ENCODE measurements at regions not wholly inside any gene's neighbourhood (a gene's known extent, or its start where the extent isn't known, plus 50 kb on each side); places are given as distances from the start of the nearest gene placed in this dataset.

DNA sequence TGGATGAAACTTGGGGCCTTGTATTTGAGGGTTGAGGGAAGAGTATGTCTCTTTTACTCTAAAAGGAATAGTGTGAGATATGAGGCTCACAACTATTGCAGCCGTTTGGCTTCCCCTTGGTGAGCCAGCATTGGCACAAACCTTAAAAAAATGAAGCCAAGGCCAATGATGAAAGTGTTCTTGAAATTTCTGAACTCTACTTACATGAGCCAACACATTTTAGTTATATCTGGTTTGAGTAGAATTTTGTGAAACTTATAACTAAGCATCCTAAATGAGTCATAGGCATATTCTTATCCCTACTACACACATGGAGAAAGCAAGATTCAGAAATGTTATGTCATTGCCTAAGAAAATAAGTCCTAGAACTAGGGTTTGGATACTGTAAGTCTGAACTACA lies 55.3 kb upstream of the ACSS3 start:
- FAIRE-seq = no peak
- DNase-seq (ENCODE audit: insufficient read length, low spot score) = no peak
- TF ChIP-seq, protein P1, sequence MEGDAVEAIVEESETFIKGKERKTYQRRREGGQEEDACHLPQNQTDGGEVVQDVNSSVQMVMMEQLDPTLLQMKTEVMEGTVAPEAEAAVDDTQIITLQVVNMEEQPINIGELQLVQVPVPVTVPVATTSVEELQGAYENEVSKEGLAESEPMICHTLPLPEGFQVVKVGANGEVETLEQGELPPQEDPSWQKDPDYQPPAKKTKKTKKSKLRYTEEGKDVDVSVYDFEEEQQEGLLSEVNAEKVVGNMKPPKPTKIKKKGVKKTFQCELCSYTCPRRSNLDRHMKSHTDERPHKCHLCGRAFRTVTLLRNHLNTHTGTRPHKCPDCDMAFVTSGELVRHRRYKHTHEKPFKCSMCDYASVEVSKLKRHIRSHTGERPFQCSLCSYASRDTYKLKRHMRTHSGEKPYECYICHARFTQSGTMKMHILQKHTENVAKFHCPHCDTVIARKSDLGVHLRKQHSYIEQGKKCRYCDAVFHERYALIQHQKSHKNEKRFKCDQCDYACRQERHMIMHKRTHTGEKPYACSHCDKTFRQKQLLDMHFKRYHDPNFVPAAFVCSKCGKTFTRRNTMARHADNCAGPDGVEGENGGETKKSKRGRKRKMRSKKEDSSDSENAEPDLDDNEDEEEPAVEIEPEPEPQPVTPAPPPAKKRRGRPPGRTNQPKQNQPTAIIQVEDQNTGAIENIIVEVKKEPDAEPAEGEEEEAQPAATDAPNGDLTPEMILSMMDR (IDR thresholded peaks at IDR 0.05; ENCODE audit: insufficient read depth, missing control alignments) = no peak

DNA sequence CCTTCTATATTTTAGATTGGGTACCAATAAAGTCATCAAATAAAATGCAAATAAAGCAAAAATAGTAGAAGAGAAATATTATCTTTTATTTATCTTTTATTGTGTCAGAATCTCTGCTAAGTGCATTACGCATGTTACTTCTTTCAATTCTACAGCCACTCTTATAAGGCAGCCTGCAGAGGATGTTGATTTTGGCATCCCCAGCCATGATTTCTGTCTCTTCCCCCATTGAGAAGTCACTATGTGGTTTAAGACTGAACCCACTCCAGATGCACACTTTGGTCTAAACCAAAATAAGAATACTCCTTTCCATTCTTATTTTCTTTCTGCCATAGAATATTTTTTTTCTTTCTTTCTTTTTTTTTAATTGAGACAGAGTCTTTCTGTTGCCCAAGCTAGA lies 56.0 kb upstream of the ACSS3 start:
- no peak for DNase-seq (ENCODE audit: insufficient read length, low spot score)
- no peak for FAIRE-seq
- TF ChIP-seq, protein P1 (IDR thresholded peaks at IDR 0.05; ENCODE audit: insufficient read depth, missing control alignments) = no peak

DNA sequence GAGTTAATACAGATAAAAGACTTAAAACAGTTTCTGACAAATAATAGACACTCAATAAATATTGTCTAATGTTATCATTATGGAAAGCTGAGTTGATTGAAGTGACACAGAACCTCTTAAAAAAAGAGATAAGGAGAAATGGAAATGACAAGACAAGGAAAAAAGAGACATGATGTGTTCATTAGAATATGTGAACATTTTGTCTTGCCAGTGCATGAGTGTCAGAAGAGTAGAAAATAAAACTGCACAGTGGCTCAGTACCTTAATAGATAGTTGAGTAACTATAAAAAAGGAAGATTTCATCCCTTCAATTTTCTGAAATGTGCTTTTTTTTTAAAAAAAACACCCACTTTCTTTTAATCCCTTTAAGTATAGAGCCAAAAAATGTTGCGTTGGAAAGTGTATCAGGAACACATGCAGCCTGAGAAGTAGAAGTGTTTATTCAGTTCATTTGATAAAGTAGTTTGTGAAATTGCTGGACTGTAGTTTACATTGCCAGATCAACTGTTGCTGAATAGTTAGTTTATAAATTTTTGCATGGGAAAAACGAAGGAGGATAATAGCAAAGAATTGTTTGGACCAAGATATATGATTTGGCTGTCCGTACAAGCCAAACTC lies 56.6 kb upstream of the ACSS3 start:
- peak; percentile 46 for FAIRE-seq
- TF ChIP-seq, protein P1 (IDR thresholded peaks at IDR 0.05; ENCODE audit: insufficient read depth, missing control alignments) = no peak
- DNase-seq (ENCODE audit: insufficient read length, low spot score) = no peak

DNA sequence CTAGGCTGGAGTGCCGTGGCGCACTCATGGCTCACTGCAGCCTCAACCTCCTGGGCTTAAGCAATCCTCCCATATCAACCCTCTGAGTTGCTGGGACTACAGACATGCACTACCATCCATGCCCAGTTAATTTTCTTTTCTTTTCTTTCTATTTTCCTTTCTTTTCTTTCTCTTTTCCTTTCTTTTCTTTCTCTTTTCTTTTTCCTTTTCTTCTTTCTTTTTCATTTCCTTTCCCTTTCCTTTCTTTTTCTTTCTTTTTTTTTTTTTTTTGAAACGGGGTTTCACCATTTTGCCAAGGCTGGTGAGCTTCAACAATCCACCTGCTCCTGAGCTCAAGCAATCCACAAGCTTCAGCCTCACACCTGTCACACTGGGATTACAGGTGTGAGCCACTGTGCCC lies 60.1 kb upstream of the ACSS3 start:
- FAIRE-seq (no peak), DNase-seq (ENCODE audit: insufficient read length, low spot score) (no peak)
- TF ChIP-seq, protein P1 (IDR thresholded peaks at IDR 0.05; ENCODE audit: insufficient read depth, missing control alignments) = no peak

DNA sequence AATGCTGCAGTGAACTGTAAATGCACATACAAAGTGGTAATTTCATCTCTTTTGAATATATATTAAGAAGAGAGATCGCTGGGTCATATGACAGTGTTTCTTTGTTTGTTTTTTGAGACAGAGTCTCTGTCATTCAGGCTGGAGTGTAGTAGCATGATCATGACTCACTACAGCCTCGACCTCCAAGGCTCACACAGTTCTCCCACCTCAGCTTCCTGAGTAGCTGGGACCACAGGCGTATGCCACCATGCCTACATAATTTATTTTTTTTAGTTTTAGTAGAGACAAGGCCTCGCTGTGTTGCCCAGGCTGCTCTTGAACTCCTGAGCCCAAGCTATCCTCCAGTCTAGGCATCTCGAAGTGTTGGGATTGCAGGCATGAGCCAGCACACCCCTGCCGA lies 62.4 kb upstream of the ACSS3 start:
- DNase-seq (ENCODE audit: insufficient read length, low spot score) (no peak), FAIRE-seq (no peak)
- TF ChIP-seq, protein P1 (IDR thresholded peaks at IDR 0.05; ENCODE audit: insufficient read depth, missing control alignments) = no peak

DNA sequence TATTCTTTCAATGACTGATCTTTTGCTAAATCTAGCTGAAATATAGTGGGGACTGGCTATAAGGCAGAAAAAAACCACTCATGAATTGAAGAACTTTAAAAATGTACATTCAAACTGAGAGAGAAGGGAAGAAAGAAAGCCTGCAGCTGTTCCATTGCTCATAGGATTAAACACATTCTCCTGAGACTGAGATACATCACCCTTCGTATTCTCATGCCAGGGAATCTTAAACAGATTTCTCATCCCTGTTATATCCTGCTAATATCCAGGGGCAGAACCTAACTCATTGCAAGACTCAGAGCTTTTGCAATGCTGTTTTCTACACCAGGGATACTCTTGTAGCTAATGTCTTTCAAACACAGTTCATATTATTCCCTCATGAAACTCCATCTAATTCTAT lies 67.2 kb upstream of the ACSS3 start:
- TF ChIP-seq, protein P1 (IDR thresholded peaks at IDR 0.05; ENCODE audit: insufficient read depth, missing control alignments) = no peak
- FAIRE-seq = no peak
- DNase-seq (ENCODE audit: insufficient read length, low spot score) = no peak

DNA sequence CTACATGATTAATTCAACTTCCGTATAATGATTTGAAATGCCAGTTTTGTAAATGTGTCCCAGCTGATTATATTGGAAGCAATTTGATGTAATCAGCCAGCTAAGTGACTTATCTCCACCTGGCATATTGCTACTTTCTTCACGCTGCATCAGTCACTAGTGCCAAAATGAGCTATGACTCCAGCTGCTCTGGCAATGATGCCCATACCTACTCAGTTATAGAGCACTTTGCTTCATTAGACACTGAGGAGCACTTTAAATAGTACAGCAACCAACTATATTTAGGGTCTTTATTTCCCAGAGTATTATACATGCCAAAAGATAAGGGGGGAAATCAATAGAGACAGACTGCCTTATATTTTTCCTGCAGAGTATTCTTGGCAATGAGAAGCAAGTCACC lies 67.9 kb upstream of the LIN7A start:
- FAIRE-seq (no peak), DNase-seq (ENCODE audit: insufficient read length, low spot score) (no peak)
- TF ChIP-seq, protein P1 (IDR thresholded peaks at IDR 0.05; ENCODE audit: insufficient read depth, missing control alignments) = no peak

Data from D721Med (cell line).